Thoracic aorta (tissue), 2 donors: ENCODE measurements at regions not wholly inside any gene's neighbourhood (a gene's known extent, or its start where the extent isn't known, plus 50 kb on each side); places are given as distances from the start of the nearest gene placed in this dataset.

Source experiments
- ATAC-seq: fragments of 150-250 bp; one replicate; pipeline ENCODE4 v1.8.0; 2017; ENCODE audit warnings: low read depth; ENCODE audit not compliant: insufficient number of reproducible peaks, low FRiP score
- DNase-seq: peaks from one replicate; pipeline ENCODE4 v3.0.0-alpha.2; 2020; ENCODE audit warnings: low spot score
- H3K27ac ChIP-seq, 2 donors: fragments of 200-600 bp; sonication (generic); 1 replicate in 1 of 2; 2 replicates in 1 of 2; pipeline ENCODE4 v1.5.1; 2016; ENCODE audit warnings: mild to moderate bottlenecking in 2 of 2, moderate library complexity in 2 of 2
- H3K27me3 ChIP-seq: fragments of 200-600 bp; sonication (generic); replicated peaks from 2 replicates; pipeline ENCODE4 v1.6.0; 2016; ENCODE audit warnings: mild to moderate bottlenecking; ENCODE audit not compliant: insufficient read depth
- H3K36me3 ChIP-seq: fragments of 200-600 bp; sonication (generic); one replicate; pipeline ENCODE4 v1.5.1; 2016
- H3K4me1 ChIP-seq, 2 donors: fragments of 200-600 bp; sonication (generic); 1 replicate in 1 of 2; 2 replicates in 1 of 2; pipeline versions ENCODE4 v1.5.1 to v1.6.0; 2016; ENCODE audit warnings: low read depth in 2 of 2, mild to moderate bottlenecking in 1 of 2; ENCODE audit not compliant: control insufficient read depth in 1 of 2
- H3K4me3 ChIP-seq: fragments of 200-600 bp; sonication (generic); 2 replicates; pipeline ENCODE4 v1.5.1; 2016; ENCODE audit warnings: mild to moderate bottlenecking
- H3K9me3 ChIP-seq: fragments of 200-600 bp; sonication (generic); 2 replicates; pipeline ENCODE4 v1.5.1; 2016
- CTCF ChIP-seq: fragments of 200-600 bp; sonication (generic); IDR thresholded peaks from one replicate; pipeline ENCODE4 v1.5.1; 2019; ENCODE audit warnings: antibody characterized with exemption

DNA sequence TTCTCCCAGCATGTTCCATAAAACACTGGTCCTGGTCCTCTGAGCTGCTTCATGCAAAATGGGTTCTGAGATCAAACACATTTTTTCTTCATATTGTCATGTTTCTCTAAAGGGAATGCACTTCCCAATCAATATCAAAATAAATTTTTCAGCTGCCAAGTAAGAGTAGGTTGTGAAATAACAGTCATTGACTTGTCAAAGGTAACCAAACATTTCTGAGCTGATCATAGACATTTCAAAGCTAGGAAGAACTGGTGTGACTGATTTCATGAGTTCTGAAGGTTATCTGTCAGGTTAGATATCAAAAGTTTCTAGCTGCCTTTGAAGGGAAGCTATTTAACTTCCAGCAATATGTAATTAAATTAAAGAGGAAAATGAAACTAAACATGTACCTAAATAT lies 770.9 kb downstream of the TBL1XR1 start:
- Histone ChIP-seq H3K36me3 (no peaks in the 10 kb centered on the region), H3K4me3 (no peak overlapping the region), H3K4me1 (peaks cover 0 to 4% of the 10 kb centered on the region in 2 donors), H3K9me3 (no peaks in the 10 kb centered on the region), H3K27ac (no peak overlapping the region), H3K27me3 (no peaks in the 10 kb centered on the region)
- ATAC-seq = no peak
- DNase-seq = no peak
- TF ChIP-seq CTCF = no peak

GRCh38 chr3:176416870-176417269 lies 780.4 kb downstream of the TBL1XR1 start:
- no peak for TF ChIP-seq CTCF
- Histone ChIP-seq H3K9me3 (no peaks in the 10 kb centered on the region), H3K4me3 (no peak overlapping the region), H3K4me1 (peaks cover 0 to 6% of the 10 kb centered on the region in 2 donors), H3K27ac (no peak overlapping the region), H3K27me3 (no peaks in the 10 kb centered on the region), H3K36me3 (no peaks in the 10 kb centered on the region)
- no peak for ATAC-seq
- no peak for DNase-seq

- Histone ChIP-seq H3K4me3 (no peak overlapping the region), H3K9me3 (no peaks in the 10 kb centered on the region), H3K36me3 (no peaks in the 10 kb centered on the region), H3K27ac (no peak overlapping the region), H3K4me1 (peaks cover 0 to 6% of the 10 kb centered on the region in 2 donors), H3K27me3 (no peaks in the 10 kb centered on the region)
- DNase-seq = no peak
- no peak for ATAC-seq
- TF ChIP-seq CTCF = no peak
These were observed 781.5 kb downstream of the TBL1XR1 start for GRCh38 chr3:176415661-176416295.

DNA sequence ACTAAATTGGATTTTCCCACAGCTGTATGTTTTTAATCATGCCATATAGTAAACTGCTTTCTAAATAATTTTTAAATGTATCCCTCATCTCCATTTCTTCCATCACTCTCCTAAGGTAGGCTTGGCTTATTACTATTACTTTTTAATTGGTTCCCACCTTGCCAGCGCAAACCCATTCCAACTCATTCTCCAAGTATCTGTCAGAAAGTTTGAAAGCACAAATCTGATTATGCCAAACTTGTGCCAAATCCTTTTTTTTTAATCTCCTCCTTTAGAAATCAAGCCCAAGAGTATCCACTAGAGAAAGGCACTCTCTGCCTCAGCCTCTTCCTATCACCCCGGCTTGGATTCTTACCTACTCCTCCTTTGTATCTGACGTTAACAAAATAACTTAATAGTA lies 784.5 kb downstream of the TBL1XR1 start:
- Histone ChIP-seq H3K27ac (no peak overlapping the region), H3K27me3 (no peaks in the 10 kb centered on the region), H3K4me3 (no peak overlapping the region), H3K9me3 (no peaks in the 10 kb centered on the region), H3K36me3 (no peaks in the 10 kb centered on the region), H3K4me1 (peaks cover 0 to 6% of the 10 kb centered on the region in 2 donors)
- ATAC-seq (no peak), DNase-seq (no peak)
- no peak for TF ChIP-seq CTCF

DNA sequence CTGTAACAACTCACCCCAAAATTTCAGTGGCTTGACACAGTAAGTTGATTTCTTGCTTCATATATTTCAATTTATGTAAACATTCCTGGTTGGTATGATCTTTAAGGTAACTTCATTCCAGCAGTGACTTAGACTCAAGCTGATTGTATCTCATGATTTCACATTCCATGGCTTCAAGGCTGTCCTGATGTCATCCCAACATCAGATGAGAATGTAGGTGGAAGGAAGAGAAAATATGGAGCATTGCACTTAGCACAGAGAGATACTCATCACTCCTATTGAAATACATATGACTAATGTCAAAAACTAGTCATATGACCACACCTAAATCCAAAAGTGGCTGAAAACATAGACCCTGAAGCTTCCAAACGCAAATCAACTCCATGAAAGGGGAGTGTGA lies 793.8 kb downstream of the TBL1XR1 start:
- no peaks in the 10 kb centered on the region for H3K9me3 ChIP-seq
- H3K4me1 ChIP-seq = peaks cover 3 to 33% of the 10 kb centered on the region in 2 donors
- ATAC-seq (no peak), DNase-seq (no peak)
- H3K27ac ChIP-seq = no peak overlapping the region
- no peaks in the 10 kb centered on the region for H3K36me3 ChIP-seq
- no peak overlapping the region for H3K4me3 ChIP-seq
- TF ChIP-seq CTCF = no peak
- H3K27me3 ChIP-seq = no peaks in the 10 kb centered on the region
